ENCODE measurements at regions not wholly inside any gene's neighbourhood (a gene's known extent, or its start where the extent isn't known, plus 50 kb on each side); places are given as distances from the start of the nearest gene placed in this dataset.

GRCh38 chr9:20002011-20002410 lies 213.2 kb upstream of the SLC24A2 start:
- H2BK5ac ChIP-seq (ENCODE audit: low read depth, low read length, poor library complexity, severe bottlenecking), result no peak overlapping the region
- H2AK9ac ChIP-seq (replicated peaks; ENCODE audit: low read depth, low read length, poor library complexity), result no peak overlapping the region
- TF ChIP-seq MAZ (IDR thresholded peaks at IDR 0.05; ENCODE audit: borderline replicate concordance, low read depth, low read length) (no peak), ELK1 (IDR thresholded peaks at IDR 0.05; ENCODE audit: borderline replicate concordance, low read depth, low read length) (no peak), CHD1 (IDR thresholded peaks at IDR 0.05; ENCODE audit: low read depth, low read length) (no peak), BHLHE40 (IDR thresholded peaks at IDR 0.05; ENCODE audit: low read depth, low read length) (no peak), CEBPB (IDR thresholded peaks at IDR 0.05; ENCODE audit: low read depth, low read length) (no peak), RAD21 (IDR thresholded peaks at IDR 0.05; ENCODE audit: low read length) (no peak), SMC3 (IDR thresholded peaks at IDR 0.05; ENCODE audit: low read depth, low read length) (no peak), NFE2L2 (IDR thresholded peaks at IDR 0.05; ENCODE audit: low read depth, low read length) (no peak), POLR2A (IDR thresholded peaks at IDR 0.05; ENCODE audit: low read depth, low read length) (no peak), MAFK (IDR thresholded peaks at IDR 0.05; ENCODE audit: low read depth, low read length) (no peak), RCOR1 (IDR thresholded peaks at IDR 0.05; ENCODE audit: insufficient replicate concordance, low read length) (no peak)
- H3K23ac ChIP-seq (ENCODE audit: low read depth, low read length), result no peak overlapping the region
- H3K9me3 ChIP-seq (ENCODE audit: control insufficient read depth, insufficient read depth, low read length), result no peaks in the 10 kb centered on the region
- DNase-seq, result no peak
- H3K4me1 ChIP-seq (ENCODE audit: control insufficient read depth, insufficient read depth, low read length), result peaks cover 2% of the 10 kb centered on the region; the same call in 1 of the 2 replicates
- CTCF ChIA-PET, result no interaction called here
- intact Hi-C loops (cut with micrococcal nuclease), result no loop called here
- H3K56ac ChIP-seq (ENCODE audit: extremely low read depth, insufficient read depth, low read length), result no peak overlapping the region
- dilution Hi-C loops (cut with HindIII; ENCODE audit: low sequenced_read_pairs, unreplicated experiment), result no loop called here
- ATAC-seq (ENCODE audit: low read depth), result no peak
- no peaks in the 10 kb centered on the region for H3K27me3 ChIP-seq (ENCODE audit: control insufficient read depth, insufficient read depth, low read length)
- no peak overlapping the region for H3K27ac ChIP-seq (ENCODE audit: insufficient read depth, low read length)
- in situ Hi-C loops (cut with MboI; ENCODE audit: low sequenced_read_pairs), result no loop called here
- no peak overlapping the region for H2BK15ac ChIP-seq (ENCODE audit: low read depth, low read length)
- H3K4me2 ChIP-seq (ENCODE audit: low read depth, low read length), result no peak overlapping the region
- no peaks in the 10 kb centered on the region for H4K20me1 ChIP-seq (ENCODE audit: insufficient read depth, low read length)
- no peaks in the 10 kb centered on the region for H3K36me3 ChIP-seq (ENCODE audit: control insufficient read depth, insufficient read depth, low read length)
- H4K91ac ChIP-seq (ENCODE audit: insufficient read depth, low read depth, low read length), result no peak overlapping the region
- H3K9me1 ChIP-seq (ENCODE audit: insufficient read depth, low read length), result peaks cover 8% of the 10 kb centered on the region
- no TSS peak for BruUV-seq (replicated peaks)
- no peak overlapping the region for H4K8ac ChIP-seq (ENCODE audit: low read depth in 2 of 2, low read length in 2 of 2)
- no peak overlapping the region for H2BK20ac ChIP-seq (ENCODE audit: low read depth, low read length)
- POLR2A ChIA-PET (ENCODE audit: unreplicated experiment), result interaction anchor here (0.6 kb wide), 1 partner anchor 353 kb away, joined by 5 read pairs; no protein-coding TSS in a partner anchor
- no peak overlapping the region for H3K9ac ChIP-seq (ENCODE audit: low read depth, low read length)
- WGBS, 2 experiments (ENCODE audit: extremely low coverage in 2 of 2, insufficient read length in 1 of 2), result no CpG with 5 or more reads among the region's 2 CpGs
- no peak overlapping the region for H4K5ac ChIP-seq (ENCODE audit: low read depth, low read length)
- H3K14ac ChIP-seq (replicated peaks; ENCODE audit: low read depth, low read length), result no peak overlapping the region
- H2AK5ac ChIP-seq (ENCODE audit: low read depth, low read length), result no peak overlapping the region
- H3K18ac ChIP-seq (ENCODE audit: low read depth, low read length), result no peak overlapping the region
- H2AFZ ChIP-seq (replicated peaks; ENCODE audit: low read length, poor library complexity), result no peak overlapping the region
- peak overlapping the region; percentile 19; the same call in 1 of the 2 replicates for H2BK120ac ChIP-seq (ENCODE audit: low read depth, low read length)
- no peaks in the 10 kb centered on the region for H3K79me1 ChIP-seq (ENCODE audit: low read depth in 1 of 2, low read length in 2 of 2)
- H3K4me3 ChIP-seq (ENCODE audit: insufficient read depth, low read depth, low read length), result no peak overlapping the region
- H3K4ac ChIP-seq (ENCODE audit: low read depth, low read length), result no peak overlapping the region
